ENCODE measurements at regions not wholly inside any gene's neighbourhood (a gene's known extent, or its start where the extent isn't known, plus 50 kb on each side); places are given as distances from the start of the nearest gene placed in this dataset.

GRCh38 chr22:46061124-46061500 is 84.2 kb upstream of the WNT7B start:
- no peak for TF ChIP-seq EZH2 (IDR thresholded peaks at IDR 0.05; ENCODE audit: low read depth)
- no peak for TF ChIP-seq CTCF (conservative IDR thresholded peaks at IDR 0.05)
